Neural progenitor cell (in vitro differentiated cells): ENCODE measurements at regions not wholly inside any gene's neighbourhood (a gene's known extent, or its start where the extent isn't known, plus 50 kb on each side); places are given as distances from the start of the nearest gene placed in this dataset.

Experiments
- EZH2 ChIP-seq: fragments of 200-600 bp; sonication (generic); IDR thresholded peaks from 2 replicates; pipeline ENCODE4 v1.6.1; 2017; ENCODE audit warnings: antibody characterized with exemption, mild to moderate bottlenecking, moderate library complexity
- TF ChIP-seq, protein P1 (sequence below): fragments of 200-600 bp; sonication (generic); IDR thresholded peaks from 2 replicates; pipeline ENCODE4 v1.5.1; 2017; ENCODE audit warnings: antibody characterized with exemption, mild to moderate bottlenecking

DNA sequence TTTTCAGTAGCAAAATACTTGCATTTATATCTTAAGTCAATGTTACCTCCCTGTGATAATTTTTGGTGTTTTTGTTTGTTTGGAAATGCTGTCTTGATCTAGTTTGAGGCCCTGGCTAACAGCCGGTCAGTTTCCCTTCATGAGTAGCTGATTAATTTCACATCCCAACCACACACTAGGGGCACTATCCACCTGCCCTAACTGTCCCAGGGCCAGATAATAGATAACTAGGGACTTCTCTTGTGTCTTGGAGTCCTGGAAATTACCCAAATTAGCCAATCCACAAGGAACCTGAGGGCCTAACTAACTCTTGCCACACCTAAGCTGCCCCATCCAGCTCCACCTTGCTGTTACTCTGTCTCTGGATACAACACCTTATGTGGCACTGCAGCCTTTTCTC, 399.9 kb downstream of the FOXG1 start:
- TF ChIP-seq, protein P1, sequence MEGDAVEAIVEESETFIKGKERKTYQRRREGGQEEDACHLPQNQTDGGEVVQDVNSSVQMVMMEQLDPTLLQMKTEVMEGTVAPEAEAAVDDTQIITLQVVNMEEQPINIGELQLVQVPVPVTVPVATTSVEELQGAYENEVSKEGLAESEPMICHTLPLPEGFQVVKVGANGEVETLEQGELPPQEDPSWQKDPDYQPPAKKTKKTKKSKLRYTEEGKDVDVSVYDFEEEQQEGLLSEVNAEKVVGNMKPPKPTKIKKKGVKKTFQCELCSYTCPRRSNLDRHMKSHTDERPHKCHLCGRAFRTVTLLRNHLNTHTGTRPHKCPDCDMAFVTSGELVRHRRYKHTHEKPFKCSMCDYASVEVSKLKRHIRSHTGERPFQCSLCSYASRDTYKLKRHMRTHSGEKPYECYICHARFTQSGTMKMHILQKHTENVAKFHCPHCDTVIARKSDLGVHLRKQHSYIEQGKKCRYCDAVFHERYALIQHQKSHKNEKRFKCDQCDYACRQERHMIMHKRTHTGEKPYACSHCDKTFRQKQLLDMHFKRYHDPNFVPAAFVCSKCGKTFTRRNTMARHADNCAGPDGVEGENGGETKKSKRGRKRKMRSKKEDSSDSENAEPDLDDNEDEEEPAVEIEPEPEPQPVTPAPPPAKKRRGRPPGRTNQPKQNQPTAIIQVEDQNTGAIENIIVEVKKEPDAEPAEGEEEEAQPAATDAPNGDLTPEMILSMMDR, result peak; percentile 25
- TF ChIP-seq EZH2, result no peak
